H1 (cell line): ENCODE measurements at regions not wholly inside any gene's neighbourhood (a gene's known extent, or its start where the extent isn't known, plus 50 kb on each side); places are given as distances from the start of the nearest gene placed in this dataset.

Source experiments
- CTCF ChIA-PET: fragments of 300-600 bp; sonication (Branson Sonifier 250); formaldehyde crosslinking; loops from one replicate; lab custom pipeline; 2021; ENCODE audit not compliant: partially characterized antibody; lab: Charles Lee
- POLR2A ChIA-PET: fragments of 300-600 bp; sonication (Branson Sonifier 250); formaldehyde crosslinking; loops from one replicate; lab custom pipeline; 2021; ENCODE audit warnings: inconsistent platforms; ENCODE audit not compliant: partially characterized antibody; lab: Charles Lee
- DNase-seq, 2 experiments: peaks; one replicate each; pipeline versions ENCODE4 v3.0.0 to v3.0.0-alpha.2; 2010 to 2022; ENCODE audit warnings: low spot score in 2 of 2, low read depth in 1 of 2, mixed read lengths in 1 of 2
- FAIRE-seq: peaks from 2 replicates; lab custom pipeline; 2011; peaks lifted over from hg19 to GRCh38; lab: Jason Lieb, UNC
- H2AFZ ChIP-seq: 2 replicates; pipeline ENCODE4 v1.8.1; 2012; ENCODE audit warnings: low read length, inconsistent platforms
- H2AK5ac ChIP-seq: 2 replicates; pipeline ENCODE4 v1.6.1; 2013; ENCODE audit warnings: low read depth, low read length
- H2BK120ac ChIP-seq: replicated peaks from 2 replicates; pipeline ENCODE3; 2013; ENCODE audit warnings: low read depth, low read length, inconsistent platforms
- H2BK12ac ChIP-seq: 2 replicates; pipeline ENCODE4 v1.6.1; 2013; ENCODE audit warnings: low read depth, low read length
- H2BK15ac ChIP-seq: 2 replicates; pipeline ENCODE4 v1.6.1; 2013; ENCODE audit warnings: low read length
- H2BK20ac ChIP-seq: 2 replicates; pipeline ENCODE4 v1.6.1; 2013; ENCODE audit warnings: low read length
- H2BK5ac ChIP-seq: 2 replicates; pipeline ENCODE4 v1.6.1; 2013; ENCODE audit warnings: low read depth, low read length
- H3K14ac ChIP-seq: 2 replicates; pipeline ENCODE4 v1.6.1; 2013; ENCODE audit warnings: inconsistent platforms; ENCODE audit not compliant: insufficient read length
- H3K18ac ChIP-seq: 2 replicates; pipeline ENCODE4 v1.6.1; 2013; ENCODE audit warnings: low read length; ENCODE audit errors: extremely low read depth
- H3K23ac ChIP-seq: 2 replicates; pipeline ENCODE4 v1.6.1; 2013; ENCODE audit warnings: inconsistent platforms; ENCODE audit not compliant: insufficient read length
- H3K23me2 ChIP-seq: 2 replicates; pipeline ENCODE4 v1.6.1; 2013; ENCODE audit warnings: low read depth, low read length
- H3K27ac ChIP-seq: 2 replicates; pipeline ENCODE4 v1.6.1; 2011; ENCODE audit warnings: low read depth, low read length, inconsistent platforms
- H3K27me3 ChIP-seq, 4 experiments: replicated peaks in 1 of 4; 1 replicate in 1 of 4; 2 replicates in 3 of 4; pipeline versions ENCODE4 v1.6.1 to v1.8.1; 2011 to 2013; ENCODE audit warnings: low read length in 3 of 4, mild to moderate bottlenecking in 3 of 4, inconsistent platforms in 2 of 4, mixed read lengths in 2 of 4, moderate library complexity in 1 of 4; ENCODE audit not compliant: control insufficient read depth in 3 of 4, insufficient read depth in 3 of 4; ENCODE audit errors: extremely low read depth in 1 of 4
- H3K36me3 ChIP-seq, 4 experiments: 2 replicates each; pipeline versions ENCODE4 v1.6.1 to v1.8.1; 2011 to 2013; ENCODE audit warnings: mild to moderate bottlenecking in 4 of 4, low read length in 3 of 4, moderate library complexity in 2 of 4, control low read depth in 1 of 4, inconsistent platforms in 1 of 4; ENCODE audit not compliant: insufficient read depth in 4 of 4, control insufficient read depth in 2 of 4
- H3K4ac ChIP-seq: replicated peaks from 2 replicates; pipeline ENCODE3; 2013; ENCODE audit warnings: low read length, low read depth, mixed read lengths, inconsistent platforms; ENCODE audit not compliant: insufficient read length
- H3K4me1 ChIP-seq, 4 experiments: replicated peaks in 1 of 4; 1 replicate in 1 of 4; 2 replicates in 3 of 4; pipeline versions ENCODE4 v1.6.1 to v1.8.1; 2011 to 2013; ENCODE audit warnings: low read length in 3 of 4, inconsistent platforms in 2 of 4, mixed read lengths in 1 of 4; ENCODE audit not compliant: insufficient read depth in 4 of 4, control insufficient read depth in 3 of 4
- H3K4me2 ChIP-seq, 2 experiments: 2 replicates each; pipeline versions ENCODE4 v1.6.1 to v1.8.1; 2011 to 2013; ENCODE audit warnings: low read depth in 2 of 2, low read length in 2 of 2, control low read depth in 1 of 2, inconsistent platforms in 1 of 2, mild to moderate bottlenecking in 1 of 2; ENCODE audit not compliant: insufficient read depth in 1 of 2
- H3K4me3 ChIP-seq, 4 experiments: fragments of 200-600, 300-600 bp in 1 of 4; sonication (generic), shearing (Covaris generic), sonication (Bioruptor Twin) in 1 of 4; 2 replicates each; pipeline versions ENCODE4 v1.5.1 to v1.8.1; 2011 to 2016; ENCODE audit warnings: low read length in 4 of 4, low read depth in 3 of 4, control low read depth in 2 of 4, inconsistent platforms in 2 of 4, mild to moderate bottlenecking in 2 of 4, mixed read lengths in 1 of 4, moderate library complexity in 1 of 4; ENCODE audit not compliant: insufficient read depth in 2 of 4; ENCODE audit errors: extremely low read depth in 1 of 4
- H3K56ac ChIP-seq: replicated peaks from 2 replicates; pipeline ENCODE3; 2013; ENCODE audit warnings: low read depth, mild to moderate bottlenecking, mixed read lengths, low read length, inconsistent platforms; ENCODE audit not compliant: insufficient read length
- H3K79me1 ChIP-seq: 2 replicates; pipeline ENCODE4 v1.6.1; 2013; ENCODE audit warnings: low read depth, low read length, control low read depth
- H3K79me2 ChIP-seq, 2 experiments: 2 replicates each; pipeline versions ENCODE4 v1.6.1 to v1.8.1; 2012 to 2013; ENCODE audit warnings: low read length in 2 of 2, mild to moderate bottlenecking in 2 of 2, inconsistent platforms in 1 of 2; ENCODE audit not compliant: insufficient read depth in 2 of 2, control insufficient read depth in 1 of 2
- H3K9ac ChIP-seq, 4 experiments: replicated peaks in 1 of 4; 1 replicate in 1 of 4; 2 replicates in 3 of 4; pipeline versions ENCODE4 v1.6.1 to v1.8.1; 2011 to 2013; ENCODE audit warnings: low read depth in 3 of 4, low read length in 3 of 4, control low read depth in 2 of 4, mild to moderate bottlenecking in 2 of 4, moderate library complexity in 2 of 4, inconsistent platforms in 1 of 4; ENCODE audit errors: extremely low read depth in 1 of 4
- H3K9me3 ChIP-seq, 2 experiments: 2 replicates each; pipeline versions ENCODE4 v1.6.1 to v1.8.1; 2012 to 2013; ENCODE audit warnings: mild to moderate bottlenecking in 2 of 2, moderate library complexity in 2 of 2, control low read depth in 1 of 2, inconsistent platforms in 1 of 2, low read depth in 1 of 2, low read length in 1 of 2, mixed read lengths in 1 of 2; ENCODE audit not compliant: insufficient read depth in 2 of 2
- H4K20me1 ChIP-seq, 2 experiments: replicated peaks in 1 of 2; 2 replicates each; pipeline versions ENCODE3 to v1.8.1; 2011 to 2013; ENCODE audit warnings: inconsistent platforms in 2 of 2, low read length in 2 of 2, mild to moderate bottlenecking in 1 of 2; ENCODE audit not compliant: insufficient read depth in 2 of 2, control insufficient read depth in 1 of 2
- H4K5ac ChIP-seq: 2 replicates; pipeline ENCODE4 v1.6.1; 2013; ENCODE audit warnings: low read length, low read depth, mixed read lengths, inconsistent platforms; ENCODE audit not compliant: insufficient read length
- H4K8ac ChIP-seq: 2 replicates; pipeline ENCODE4 v1.8.0; 2013; ENCODE audit warnings: mild to moderate bottlenecking, moderate library complexity, low read length, inconsistent platforms; ENCODE audit not compliant: insufficient read depth; ENCODE audit errors: extremely low read depth
- H4K91ac ChIP-seq: replicated peaks from 2 replicates; pipeline ENCODE3; 2013; ENCODE audit warnings: low read length, mixed read lengths, inconsistent platforms; ENCODE audit not compliant: insufficient read length
- BACH1 ChIP-seq: IDR thresholded peaks from 2 replicates; pipeline ENCODE4 v1.6.1; 2012; ENCODE audit warnings: low read length, improper control_type of control experiment
- CBX5 ChIP-seq: fragments of 300-800, 300-1000 bp; sonication (generic); IDR thresholded peaks from 2 replicates; pipeline ENCODE4 v1.7.1; 2016; ENCODE audit warnings: antibody characterized with exemption, low read length, low read depth
- CHD2 ChIP-seq: IDR thresholded peaks from 2 replicates; pipeline ENCODE4 v1.6.1; 2012; ENCODE audit warnings: low read length, improper control_type of control experiment
- EZH2 ChIP-seq: fragments of 200-600 bp; sonication (generic); IDR thresholded peaks from 2 replicates; pipeline ENCODE4 v1.7.1; 2012; ENCODE audit warnings: low read depth, mild to moderate bottlenecking, moderate library complexity, low read length, inconsistent platforms; ENCODE audit not compliant: severe bottlenecking
- HDAC6 ChIP-seq: IDR thresholded peaks from one replicate; pipeline ENCODE4 v1.7.1; 2012; ENCODE audit warnings: low read depth, mild to moderate bottlenecking, inconsistent platforms, low read length, moderate library complexity
- NRF1 ChIP-seq: IDR thresholded peaks from 2 replicates; pipeline ENCODE4 v1.6.1; 2011; ENCODE audit warnings: mild to moderate bottlenecking, low read depth, low read length, improper control_type of control experiment
- POLR2A ChIP-seq, 2 experiments: IDR thresholded peaks; 1 replicate in 1 of 2; 2 replicates in 1 of 2; pipeline ENCODE4 v1.6.1; 2011; ENCODE audit warnings: low read depth in 2 of 2, low read length in 2 of 2, mild to moderate bottlenecking in 2 of 2; ENCODE audit errors: control extremely low read depth in 1 of 2
- SP2 ChIP-seq: IDR thresholded peaks from 2 replicates; pipeline ENCODE4 v1.6.1; 2012; ENCODE audit warnings: mild to moderate bottlenecking, low read length, inconsistent platforms
- WGBS, 2 experiments: shearing (Covaris generic) in 1 of 2; methylation state at CpG; one replicate each; pipeline versions ENCODE4 v1.1.6 to v1.1.7; 2013 to 2015; ENCODE audit warnings: low lambda C conversion rate in 2 of 2, mixed read lengths in 2 of 2, inconsistent platforms in 1 of 2, low coverage in 1 of 2, missing lambda C conversion rate in 1 of 2; ENCODE audit not compliant: insufficient replicate concordance in 2 of 2, insufficient coverage in 1 of 2, insufficient read length in 1 of 2; ENCODE audit errors: extremely low coverage in 1 of 2, missing lambda C conversion rate in 1 of 2; 5-methylcytosine and 5-hydroxymethylcytosine counted together
- TF ChIP-seq, protein P1 (sequence below): IDR thresholded peaks from 2 replicates; pipeline ENCODE4 v1.6.1; 2011; ENCODE audit warnings: low read depth, mild to moderate bottlenecking, low read length; ENCODE audit not compliant: insufficient read depth

GRCh38 chr1:168924976-168925375 is 181.5 kb upstream of the ATP1B1 start:
- Histone ChIP-seq H3K14ac (no peak overlapping the region), H3K9ac (no peak overlapping the region), H3K4ac (no peak overlapping the region), H3K79me1 (no peaks in the 10 kb centered on the region), H2BK120ac (no peak overlapping the region), H2BK5ac (no peak overlapping the region), H2AK5ac (no peak overlapping the region), H2BK12ac (no peak overlapping the region), H3K18ac (no peak overlapping the region), H3K4me3 (no peak overlapping the region), H3K36me3 (no peaks in the 10 kb centered on the region), H4K5ac (no peak overlapping the region), H3K4me1 (peaks cover 0 to under 1% (median under 1%) of the 10 kb centered on the region in 4 experiments; a peak in 3 of 7 replicates), H2BK20ac (no peak overlapping the region), H3K79me2 (no peaks in the 10 kb centered on the region), H3K27me3 (no peaks in the 10 kb centered on the region), H4K8ac (no peak overlapping the region), H3K23me2 (no peaks in the 10 kb centered on the region), H3K56ac (no peak overlapping the region), H3K27ac (no peak overlapping the region), H4K91ac (no peak overlapping the region), H2BK15ac (no peak overlapping the region), H3K23ac (no peak overlapping the region), H4K20me1 (no peaks in the 10 kb centered on the region), H2AFZ (no peak overlapping the region), H3K9me3 (no peaks in the 10 kb centered on the region), H3K4me2 (no peak overlapping the region)
- FAIRE-seq (no peak), DNase-seq (no peak)
- no peak for TF ChIP-seq POLR2A (IDR thresholded peaks at IDR 0.05; ENCODE audit: control extremely low read depth in 1 of 2, low read depth in 2 of 2, low read length in 2 of 2)
- TF ChIP-seq, protein P1, sequence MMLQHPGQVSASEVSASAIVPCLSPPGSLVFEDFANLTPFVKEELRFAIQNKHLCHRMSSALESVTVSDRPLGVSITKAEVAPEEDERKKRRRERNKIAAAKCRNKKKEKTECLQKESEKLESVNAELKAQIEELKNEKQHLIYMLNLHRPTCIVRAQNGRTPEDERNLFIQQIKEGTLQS, result no peak
- TF ChIP-seq SP2, result no peak
- no peak for TF ChIP-seq BACH1
- TF ChIP-seq HDAC6, result no peak
- no peak for TF ChIP-seq CHD2
- no peak for TF ChIP-seq EZH2
- no peak for TF ChIP-seq NRF1
- TF ChIP-seq CBX5, result no peak
- CTCF ChIA-PET, result interaction anchor here (1.1 kb wide), 1 partner anchor 13 kb away, joined by 3 read pairs; no protein-coding TSS in a partner anchor
- WGBS, 2 experiments, result 93% methylated on average over 1 of the region's 1 CpG; no CpG with 5 or more reads in 1 of the 2 experiments
- POLR2A ChIA-PET, result no interaction called here
